ENCODE measurements at regions not wholly inside any gene's neighbourhood (a gene's known extent, or its start where the extent isn't known, plus 50 kb on each side); places are given as distances from the start of the nearest gene placed in this dataset.

- no peak for DNase-seq (ENCODE audit: missing footprints)
- no peak for ATAC-seq
These were observed 366.7 kb downstream of the PIK3R1 start for GRCh38 chr5:68582284-68582683.

GRCh38 chr5:68587171-68587570 is 371.6 kb downstream of the PIK3R1 start:
- no peak for ATAC-seq
- intact Hi-C loops (cut with DNase I), result no loop called here
- DNase-seq (ENCODE audit: missing footprints), result no peak

More at GRCh38 chr5:68582284-68582683, 366.7 kb downstream of the PIK3R1 start:
- intact Hi-C loops (cut with DNase I), result no loop called here

GRCh38 chr5:68591850-68592249 is 376.3 kb downstream of the PIK3R1 start:
- ATAC-seq (no peak), DNase-seq (ENCODE audit: missing footprints) (no peak)
- intact Hi-C loops (cut with DNase I), result no loop called here

- intact Hi-C loops (cut with DNase I), result no loop called here
These were observed 376.8 kb downstream of the PIK3R1 start for GRCh38 chr5:68592351-68592750.

GRCh38 chr5:68593211-68593671 is 377.7 kb downstream of the PIK3R1 start:
- DNase-seq (ENCODE audit: missing footprints) (no peak), ATAC-seq (no peak)
- intact Hi-C loops (cut with DNase I), result no loop called here

More at GRCh38 chr5:68592351-68592750, 376.8 kb downstream of the PIK3R1 start:
- ATAC-seq, result no peak
- DNase-seq (ENCODE audit: missing footprints), result no peak

GRCh38 chr5:68612972-68613371 is 397.4 kb downstream of the PIK3R1 start:
- DNase-seq (ENCODE audit: missing footprints) (no peak), ATAC-seq (no peak)
- intact Hi-C loops (cut with DNase I), result no loop called here

- no peak for DNase-seq (ENCODE audit: missing footprints)
- intact Hi-C loops (cut with DNase I), result no loop called here
- ATAC-seq, result no peak
These were observed 402.9 kb downstream of the PIK3R1 start for GRCh38 chr5:68618501-68618900.

GRCh38 chr5:68627001-68627400 is 411.4 kb downstream of the PIK3R1 start:
- DNase-seq (ENCODE audit: missing footprints) (no peak), ATAC-seq (no peak)
- intact Hi-C loops (cut with DNase I), result no loop called here

- DNase-seq (ENCODE audit: missing footprints) (no peak), ATAC-seq (no peak)
- intact Hi-C loops (cut with DNase I), result no loop called here
These were observed 412.7 kb downstream of the PIK3R1 start for GRCh38 chr5:68628082-68628814.

- DNase-seq (ENCODE audit: missing footprints) (no peak), ATAC-seq (no peak)
- intact Hi-C loops (cut with DNase I), result no loop called here
These were observed 414.8 kb downstream of the PIK3R1 start for GRCh38 chr5:68630354-68630753.

GRCh38 chr5:68631884-68632283 is 416.3 kb downstream of the PIK3R1 start:
- DNase-seq (ENCODE audit: missing footprints) (no peak), ATAC-seq (no peak)
- intact Hi-C loops (cut with DNase I), result no loop called here

GRCh38 chr5:68641211-68641610 is 425.7 kb downstream of the PIK3R1 start:
- no peak for DNase-seq (ENCODE audit: missing footprints)
- no peak for ATAC-seq
- intact Hi-C loops (cut with DNase I), result no loop called here

- intact Hi-C loops (cut with DNase I), result no loop called here
- ATAC-seq (no peak), DNase-seq (ENCODE audit: missing footprints) (no peak)
These were observed 427.5 kb downstream of the PIK3R1 start for GRCh38 chr5:68643064-68643463.

GRCh38 chr5:68644971-68645370 is 429.4 kb downstream of the PIK3R1 start:
- ATAC-seq, result no peak
- intact Hi-C loops (cut with DNase I), result no loop called here
- no peak for DNase-seq (ENCODE audit: missing footprints)

GRCh38 chr5:68646144-68646543 is 430.6 kb downstream of the PIK3R1 start:
- DNase-seq (ENCODE audit: missing footprints), result no peak
- peak; percentile 23 for ATAC-seq
- intact Hi-C loops (cut with DNase I), result no loop called here

- intact Hi-C loops (cut with DNase I), result no loop called here
- ATAC-seq, result no peak
These were observed 432.2 kb downstream of the PIK3R1 start for GRCh38 chr5:68647743-68648142.

GRCh38 chr5:68648944-68649857 is 433.6 kb downstream of the PIK3R1 start:
- intact Hi-C loops (cut with DNase I), result no loop called here
- no peak for DNase-seq (ENCODE audit: missing footprints)
- ATAC-seq, result no peak

More at GRCh38 chr5:68647743-68648142, 432.2 kb downstream of the PIK3R1 start:
- no peak for DNase-seq (ENCODE audit: missing footprints)

GRCh38 chr5:68652534-68652965 is 437.0 kb downstream of the PIK3R1 start:
- DNase-seq (ENCODE audit: missing footprints) (no peak), ATAC-seq (peak; percentile 65)
- intact Hi-C loops (cut with DNase I), result no loop called here

- ATAC-seq (no peak), DNase-seq (ENCODE audit: missing footprints) (no peak)
- intact Hi-C loops (cut with DNase I), result no loop called here
These were observed 437.9 kb downstream of the PIK3R1 start for GRCh38 chr5:68653471-68653870.
